OCI-LY1 (cell line): ENCODE measurements at regions not wholly inside any gene's neighbourhood (a gene's known extent, or its start where the extent isn't known, plus 50 kb on each side); places are given as distances from the start of the nearest gene placed in this dataset.

Source experiments
- H2AFZ ChIP-seq: fragments of 200-600 bp; sonication (generic), shearing (Covaris generic); 2 replicates; pipeline ENCODE4 v1.6.0; 2014; ENCODE audit warnings: antibody characterized with exemption, mild to moderate bottlenecking, low read length
- H3F3A ChIP-seq: fragments of 200-600 bp; sonication (generic), shearing (Covaris generic); 2 replicates; pipeline ENCODE4 v1.6.0; 2014; ENCODE audit warnings: mild to moderate bottlenecking, antibody characterized with exemption, low read length, moderate library complexity; ENCODE audit not compliant: insufficient read depth
- H3K27ac ChIP-seq: fragments of 200-600 bp; sonication (generic); 2 replicates; pipeline ENCODE4 v1.5.1; 2014; ENCODE audit warnings: low read length, mixed run types, mild to moderate bottlenecking, low read depth; ENCODE audit not compliant: poor library complexity, severe bottlenecking
- H3K27me3 ChIP-seq: fragments of 200-600 bp; sonication (generic); 2 replicates; pipeline ENCODE4 v1.6.0; 2014; ENCODE audit warnings: antibody characterized with exemption, mild to moderate bottlenecking, low read length, moderate library complexity; ENCODE audit not compliant: insufficient read depth
- H3K36me3 ChIP-seq: fragments of 200-600 bp; sonication (generic); 2 replicates; pipeline ENCODE4 v1.6.1; 2014; ENCODE audit warnings: mild to moderate bottlenecking, antibody characterized with exemption, low read length, moderate library complexity, mixed read lengths; ENCODE audit not compliant: insufficient read depth
- H3K4me1 ChIP-seq: fragments of 200-600 bp; sonication (generic); 2 replicates; pipeline ENCODE4 v1.5.1; 2014; ENCODE audit warnings: mild to moderate bottlenecking, low read length, moderate library complexity; ENCODE audit not compliant: insufficient read depth, severe bottlenecking
- H3K4me2 ChIP-seq: fragments of 200-600 bp; sonication (generic), shearing (Covaris generic); 2 replicates; pipeline ENCODE4 v1.6.1; 2014; ENCODE audit warnings: low read length
- H3K4me3 ChIP-seq: fragments of 200-600 bp; sonication (generic); 2 replicates; pipeline ENCODE4 v1.5.1; 2014; ENCODE audit warnings: low read length, low read depth, mild to moderate bottlenecking, mixed read lengths; ENCODE audit not compliant: poor library complexity, severe bottlenecking
- H3K79me2 ChIP-seq: fragments of 200-600 bp; shearing (Covaris generic); 2 replicates; pipeline ENCODE4 v1.6.1; 2016; ENCODE audit warnings: mixed run types, low read length, mixed read lengths; ENCODE audit not compliant: insufficient read depth
- H3K9ac ChIP-seq: fragments of 200-600 bp; sonication (generic), shearing (Covaris generic); 2 replicates; pipeline ENCODE4 v1.6.1; 2014; ENCODE audit warnings: mild to moderate bottlenecking, low read length, mixed read lengths
- H3K9me2 ChIP-seq: fragments of 200-600 bp; sonication (generic), shearing (Covaris generic); 2 replicates; pipeline ENCODE4 v1.6.1; 2014; ENCODE audit warnings: low read depth, mild to moderate bottlenecking, low read length, mixed read lengths
- H3K9me3 ChIP-seq: fragments of 200-600 bp; shearing (Covaris generic); 2 replicates; pipeline ENCODE4 v1.6.1; 2014; ENCODE audit warnings: low read length, mixed read lengths
- H4K20me1 ChIP-seq: fragments of 200-600 bp; sonication (generic), shearing (Covaris generic); 2 replicates; pipeline ENCODE4 v1.6.0; 2016; ENCODE audit warnings: mild to moderate bottlenecking, low read length; ENCODE audit not compliant: insufficient read depth
- CTCF ChIP-seq: fragments of 200-600 bp; sonication (generic), shearing (Covaris generic); IDR thresholded peaks from 2 replicates; pipeline ENCODE4 v1.5.1; 2017; ENCODE audit warnings: mild to moderate bottlenecking, antibody characterized with exemption, low read length, moderate library complexity, mixed read lengths
- EZH2 ChIP-seq: fragments of 200-600 bp; sonication (generic), shearing (Covaris generic); IDR thresholded peaks from 2 replicates; pipeline ENCODE4 v1.8.0; 2017; ENCODE audit warnings: borderline replicate concordance, mixed run types, mild to moderate bottlenecking, antibody characterized with exemption, low read length, moderate library complexity, mixed read lengths

GRCh38 chr2:75311521-75311920, 112.2 kb upstream of the TACR1 start:
- Histone ChIP-seq H3K79me2 (no peaks in the 10 kb centered on the region), H3K36me3 (no peaks in the 10 kb centered on the region), H3K9ac (no peak overlapping the region), H4K20me1 (no peaks in the 10 kb centered on the region), H3K27ac (no peak overlapping the region), H2AFZ (no peak overlapping the region), H3K9me2 (no peaks in the 10 kb centered on the region), H3F3A (no peaks in the 10 kb centered on the region), H3K4me2 (no peak overlapping the region), H3K4me3 (no peak overlapping the region), H3K9me3 (no peaks in the 10 kb centered on the region), H3K4me1 (no peaks in the 10 kb centered on the region), H3K27me3 (no peaks in the 10 kb centered on the region)
- TF ChIP-seq CTCF (no peak), EZH2 (no peak)

- Histone ChIP-seq H3K4me1 (no peaks in the 10 kb centered on the region), H3F3A (no peaks in the 10 kb centered on the region), H3K79me2 (no peaks in the 10 kb centered on the region), H3K9me3 (no peaks in the 10 kb centered on the region), H3K36me3 (no peaks in the 10 kb centered on the region), H2AFZ (no peak overlapping the region; the same call in 1 of the 2 replicates), H3K9me2 (no peaks in the 10 kb centered on the region), H3K4me2 (no peak overlapping the region), H4K20me1 (no peaks in the 10 kb centered on the region), H3K9ac (no peak overlapping the region), H3K27ac (no peak overlapping the region), H3K4me3 (no peak overlapping the region), H3K27me3 (no peaks in the 10 kb centered on the region)
- TF ChIP-seq EZH2: no peak
- no peak for TF ChIP-seq CTCF
Observed at GRCh38 chr2:75310876-75311275, 111.6 kb upstream of the TACR1 start.

GRCh38 chr2:75309596-75310463, 110.5 kb upstream of the TACR1 start:
- no peaks in the 10 kb centered on the region for H3K4me1 ChIP-seq
- H3K27me3 ChIP-seq: no peaks in the 10 kb centered on the region
- no peak overlapping the region for H2AFZ ChIP-seq
- H3K79me2 ChIP-seq: no peaks in the 10 kb centered on the region
- H3K9ac ChIP-seq: no peak overlapping the region
- TF ChIP-seq CTCF: no peak
- TF ChIP-seq EZH2: no peak
- no peak overlapping the region for H3K4me2 ChIP-seq
- no peaks in the 10 kb centered on the region for H3K36me3 ChIP-seq
- H3K27ac ChIP-seq: no peak overlapping the region
- H3K9me3 ChIP-seq: no peaks in the 10 kb centered on the region
- H3F3A ChIP-seq: no peaks in the 10 kb centered on the region
- no peaks in the 10 kb centered on the region for H4K20me1 ChIP-seq
- H3K9me2 ChIP-seq: no peaks in the 10 kb centered on the region
- H3K4me3 ChIP-seq: no peak overlapping the region
